Tibial nerve (tissue), 4 donors: ENCODE measurements at regions not wholly inside any gene's neighbourhood (a gene's known extent, or its start where the extent isn't known, plus 50 kb on each side); places are given as distances from the start of the nearest gene placed in this dataset.

ENCODE experiments used
- DNase-seq, 2 donors: peaks; one replicate each; pipeline ENCODE4 v3.0.0-alpha.2; 2019; ENCODE audit warnings: low spot score in 2 of 2
- H3K27ac ChIP-seq, 4 donors: fragments of 200-600 bp; sonication (generic) in 3 of 4; one replicate each; pipeline ENCODE4 v1.5.1; 2017 to 2019; ENCODE audit warnings: mild to moderate bottlenecking in 1 of 4
- H3K27me3 ChIP-seq, 2 donors: fragments of 200-600 bp; sonication (generic) in 1 of 2; one replicate each; pipeline versions ENCODE4 v1.5.1 to v1.6.0; 2017 to 2019
- H3K36me3 ChIP-seq, 3 donors: fragments of 200-600 bp; sonication (generic); one replicate each; pipeline ENCODE4 v1.5.1; 2018 to 2019
- H3K4me1 ChIP-seq, 4 donors: fragments of 200-600 bp; sonication (generic) in 3 of 4; one replicate each; pipeline ENCODE4 v1.5.1; 2017 to 2019
- H3K4me3 ChIP-seq, 4 donors: fragments of 200-600 bp; sonication (generic) in 3 of 4; one replicate each; pipeline ENCODE4 v1.5.1; 2017 to 2019; ENCODE audit warnings: mild to moderate bottlenecking in 1 of 4, moderate library complexity in 1 of 4
- H3K9me3 ChIP-seq, 4 donors: fragments of 200-600 bp; sonication (generic) in 3 of 4; one replicate each; pipeline ENCODE4 v1.5.1; 2017 to 2019
- CTCF ChIP-seq, 5 experiments: fragments of 200-600 bp in 3 of 5; fragments of 450-650 bp in 2 of 5; sonication (generic) in 3 of 5; IDR thresholded peaks; one replicate each; pipeline ENCODE4 v1.5.1; 2016 to 2019; ENCODE audit warnings: antibody characterized with exemption in 5 of 5, mild to moderate bottlenecking in 3 of 5, moderate library complexity in 2 of 5
- EP300 ChIP-seq, 2 donors: sonication (generic); formaldehyde crosslinking; IDR thresholded peaks; one replicate each; pipeline ENCODE4 v1.6.1; 2017; ENCODE audit warnings: antibody characterized with exemption in 2 of 2, mild to moderate bottlenecking in 1 of 2
- POLR2A ChIP-seq, 2 donors: fragments of 450-650 bp; IDR thresholded peaks; one replicate each; pipeline ENCODE4 v1.6.1; 2017; ENCODE audit warnings: antibody characterized with exemption in 2 of 2, mild to moderate bottlenecking in 2 of 2, moderate library complexity in 2 of 2
- WGBS, 2 donors: methylation state at CpG; one replicate each; pipeline ENCODE4 v1.1.5; 2018; 5-methylcytosine and 5-hydroxymethylcytosine counted together

GRCh38 chr11:33574331-33574730 lies 126.3 kb downstream of the C11orf91 start:
- no peak overlapping the region for H3K27ac ChIP-seq
- H3K36me3 ChIP-seq, result peaks cover 0 to 22% (median 0%) of the 10 kb centered on the region in 3 donors
- peaks cover 0 to 6% (median 0%) of the 10 kb centered on the region in 4 donors for H3K9me3 ChIP-seq
- no peaks in the 10 kb centered on the region for H3K27me3 ChIP-seq
- TF ChIP-seq CTCF (IDR thresholded peaks at IDR 0.05), result no peak
- 62 to 79% methylated on average over 7 of the region's 7 CpGs for WGBS, 2 donors
- H3K4me1 ChIP-seq, result no peaks in the 10 kb centered on the region
- no peak for DNase-seq
- H3K4me3 ChIP-seq, result no peak overlapping the region

DNA sequence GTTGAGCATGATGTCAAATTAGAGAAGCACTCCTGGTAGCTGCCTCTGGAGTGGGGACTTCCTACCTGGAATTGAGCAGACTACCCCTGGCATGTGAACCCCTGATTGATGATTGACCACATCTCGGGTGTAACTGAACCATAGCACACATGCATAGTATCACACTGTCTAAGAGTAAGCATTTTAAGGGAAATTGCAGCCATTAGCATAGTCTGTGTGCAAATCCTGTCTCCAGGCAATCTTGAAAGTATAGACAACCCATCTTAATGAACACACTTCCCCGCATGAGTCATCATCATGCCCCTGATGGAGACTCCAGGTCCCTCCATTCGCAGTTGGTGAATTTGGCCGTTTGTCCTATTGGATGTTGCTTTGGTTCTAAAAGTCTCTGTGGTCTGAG lies 131.3 kb downstream of the C11orf91 start:
- H3K27ac ChIP-seq, result no peak overlapping the region
- H3K9me3 ChIP-seq, result peaks cover 0 to 6% (median 0%) of the 10 kb centered on the region in 4 donors
- TF ChIP-seq CTCF (IDR thresholded peaks at IDR 0.05) (no peak), EP300 (IDR thresholded peaks at IDR 0.05) (no peak), POLR2A (IDR thresholded peaks at IDR 0.05) (no peak)
- H3K27me3 ChIP-seq, result no peaks in the 10 kb centered on the region
- H3K4me1 ChIP-seq, result peaks cover 0 to 7% (median 0%) of the 10 kb centered on the region in 4 donors
- peaks cover 0 to 18% (median 0%) of the 10 kb centered on the region in 3 donors for H3K36me3 ChIP-seq
- no peak for DNase-seq
- no peak overlapping the region for H3K4me3 ChIP-seq
- WGBS, 2 donors, result 86 to 95% methylated on average over 4 of the region's 4 CpGs

DNA sequence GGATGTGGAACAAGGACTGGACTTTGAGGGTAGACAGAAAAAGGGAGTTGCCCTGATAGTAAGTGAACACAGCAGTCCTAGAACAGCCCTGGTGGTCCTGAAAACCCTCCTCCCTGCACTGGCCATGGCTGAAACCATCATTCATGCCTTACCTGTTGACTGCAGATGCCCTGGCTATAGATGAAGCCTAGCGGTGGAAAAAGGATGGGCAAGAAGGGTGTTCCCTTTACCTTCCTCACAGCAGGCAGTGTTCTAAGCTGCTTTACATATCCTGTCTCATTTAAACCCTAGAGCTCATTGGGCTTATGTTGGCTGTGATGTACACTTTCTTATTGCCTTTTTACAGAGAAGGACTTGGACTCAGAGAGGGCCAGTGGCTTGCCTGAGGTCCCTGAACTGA lies 133.6 kb downstream of the C11orf91 start:
- Histone ChIP-seq H3K9me3 (no peaks in the 10 kb centered on the region), H3K4me1 (peaks cover 0 to 18% (median 4%) of the 10 kb centered on the region in 4 donors), H3K4me3 (no peak overlapping the region), H3K27ac (no peak overlapping the region), H3K27me3 (no peaks in the 10 kb centered on the region), H3K36me3 (peaks cover 0 to 14% (median 0%) of the 10 kb centered on the region in 3 donors)
- 90 to 100% methylated on average over 1 of the region's 1 CpG for WGBS, 2 donors
- no peak for DNase-seq
- no peak for TF ChIP-seq POLR2A (IDR thresholded peaks at IDR 0.05)
- TF ChIP-seq EP300 (IDR thresholded peaks at IDR 0.05), result no peak
- no peak for TF ChIP-seq CTCF (IDR thresholded peaks at IDR 0.05)

GRCh38 chr11:33564856-33565453 lies 135.7 kb downstream of the C11orf91 start:
- H3K36me3 ChIP-seq, result no peaks in the 10 kb centered on the region
- H3K27ac ChIP-seq, result peak overlapping the region in 2 of 4 donors; percentile 29 to 49
- H3K9me3 ChIP-seq, result no peaks in the 10 kb centered on the region
- no peak for DNase-seq
- TF ChIP-seq CTCF (IDR thresholded peaks at IDR 0.05), result no peak
- no peak for TF ChIP-seq POLR2A (IDR thresholded peaks at IDR 0.05)
- no peak for TF ChIP-seq EP300 (IDR thresholded peaks at IDR 0.05)
- 66 to 77% methylated on average over 7 of the region's 7 CpGs for WGBS, 2 donors
- peaks cover 0 to 18% (median 4%) of the 10 kb centered on the region in 4 donors for H3K4me1 ChIP-seq
- no peak overlapping the region for H3K4me3 ChIP-seq
- no peaks in the 10 kb centered on the region for H3K27me3 ChIP-seq

DNA sequence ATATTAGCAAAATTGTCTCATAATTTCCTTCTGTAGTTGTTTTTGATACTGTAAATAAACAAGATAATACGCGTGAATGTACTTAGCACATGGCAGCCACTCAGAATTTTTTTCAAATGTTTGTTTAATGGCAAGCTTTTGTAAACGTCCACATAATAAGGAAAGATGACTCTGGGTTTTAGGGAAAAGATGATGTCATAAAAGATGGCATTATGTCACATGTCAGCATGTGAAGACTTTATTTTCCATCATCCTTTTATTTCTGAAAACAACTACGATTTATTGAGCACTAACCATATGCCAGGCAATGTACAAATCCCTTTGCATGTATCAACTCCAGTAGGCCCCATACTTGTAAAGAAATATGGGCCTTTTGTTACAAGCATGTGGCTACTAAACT lies 139.9 kb downstream of the C11orf91 start:
- Histone ChIP-seq H3K9me3 (no peaks in the 10 kb centered on the region), H3K27ac (no peak overlapping the region), H3K27me3 (no peaks in the 10 kb centered on the region), H3K4me1 (peaks cover 0 to 18% (median 4%) of the 10 kb centered on the region in 4 donors), H3K4me3 (no peak overlapping the region), H3K36me3 (no peaks in the 10 kb centered on the region)
- TF ChIP-seq POLR2A (IDR thresholded peaks at IDR 0.05) (no peak), CTCF (IDR thresholded peaks at IDR 0.05) (no peak), EP300 (IDR thresholded peaks at IDR 0.05) (no peak)
- WGBS, 2 donors, result 70 to 72% methylated on average over 4 of the region's 4 CpGs
- DNase-seq, result no peak
